GM12878 (cell line): ENCODE measurements at regions not wholly inside any gene's neighbourhood (a gene's known extent, or its start where the extent isn't known, plus 50 kb on each side); places are given as distances from the start of the nearest gene placed in this dataset.

Experiments
- ATF3 ChIP-seq: IDR thresholded peaks from 2 replicates; pipeline ENCODE4 v1.6.1; 2011; ENCODE audit warnings: low read depth, mild to moderate bottlenecking, low read length, moderate library complexity, borderline replicate concordance; ENCODE audit errors: extremely low read depth
- EP300 ChIP-seq, 2 experiments: fragments of 150-350 bp in 1 of 2; IDR thresholded peaks; 2 replicates each; pipeline ENCODE4 v1.6.1; 2011 to 2012; ENCODE audit warnings: low read depth in 2 of 2, low read length in 2 of 2, borderline replicate concordance in 1 of 2, improper control_type of control experiment in 1 of 2, inconsistent platforms in 1 of 2; ENCODE audit not compliant: control insufficient read depth in 1 of 2
- EZH2 ChIP-seq: IDR thresholded peaks from 2 replicates; pipeline ENCODE4 v1.6.1; 2012; ENCODE audit warnings: low read depth, mild to moderate bottlenecking, control low read depth, inconsistent platforms, low read length, borderline replicate concordance; ENCODE audit not compliant: control insufficient read depth
- NBN ChIP-seq: fragments of 450-650 bp; IDR thresholded peaks from 2 replicates; pipeline ENCODE4 v1.6.1; 2016
- NKRF ChIP-seq: fragments of 450-650 bp; conservative IDR thresholded peaks from 2 replicates; pipeline ENCODE4 v1.6.1; 2017; ENCODE audit warnings: mild to moderate bottlenecking, moderate library complexity
- SIN3A ChIP-seq: IDR thresholded peaks from 2 replicates; pipeline ENCODE4 v1.6.1; 2012; ENCODE audit warnings: low read depth, low read length, improper control_type of control experiment
- TAF1 ChIP-seq: IDR thresholded peaks from 2 replicates; pipeline ENCODE4 v1.6.1; 2011; ENCODE audit warnings: mild to moderate bottlenecking, low read depth, low read length, borderline replicate concordance
- WRNIP1 ChIP-seq: IDR thresholded peaks from 2 replicates; pipeline ENCODE4 v1.6.1; 2011; ENCODE audit warnings: low read depth, low read length, improper control_type of control experiment, borderline replicate concordance
- ZNF24 ChIP-seq: fragments of 450-650 bp; IDR thresholded peaks from 2 replicates; pipeline ENCODE4 v1.6.1; 2017; ENCODE audit warnings: antibody characterized with exemption, mild to moderate bottlenecking
- ZNF274 ChIP-seq: IDR thresholded peaks from one replicate; pipeline ENCODE4 v1.8.0; 2011; ENCODE audit not compliant: insufficient read length, insufficient read depth
- TF ChIP-seq, protein P1 (sequence below): IDR thresholded peaks from 2 replicates; pipeline ENCODE4 v1.6.1; 2012; ENCODE audit warnings: mild to moderate bottlenecking, low read depth, low read length
- TF ChIP-seq, protein P2 (sequence below), 3 experiments: IDR thresholded peaks in 2 of 3; conservative IDR thresholded peaks in 1 of 3; 2 replicates each; pipeline ENCODE4 v1.5.1; 2011; ENCODE audit warnings: low read depth in 3 of 3, low read length in 3 of 3, mild to moderate bottlenecking in 3 of 3, control low read depth in 2 of 3, moderate library complexity in 2 of 3, inconsistent platforms in 1 of 3, mixed read lengths in 1 of 3; ENCODE audit not compliant: control insufficient read depth in 2 of 3, insufficient read depth in 1 of 3; ENCODE audit errors: extremely low read depth in 1 of 3
- TF ChIP-seq, protein P3 (sequence below): IDR thresholded peaks from 2 replicates; pipeline ENCODE4 v1.6.1; 2012; ENCODE audit warnings: low read length, inconsistent platforms
- TF ChIP-seq, protein P4 (sequence below): IDR thresholded peaks from 2 replicates; pipeline ENCODE4 v1.6.1; 2012; ENCODE audit warnings: low read depth, low read length, improper control_type of control experiment

DNA sequence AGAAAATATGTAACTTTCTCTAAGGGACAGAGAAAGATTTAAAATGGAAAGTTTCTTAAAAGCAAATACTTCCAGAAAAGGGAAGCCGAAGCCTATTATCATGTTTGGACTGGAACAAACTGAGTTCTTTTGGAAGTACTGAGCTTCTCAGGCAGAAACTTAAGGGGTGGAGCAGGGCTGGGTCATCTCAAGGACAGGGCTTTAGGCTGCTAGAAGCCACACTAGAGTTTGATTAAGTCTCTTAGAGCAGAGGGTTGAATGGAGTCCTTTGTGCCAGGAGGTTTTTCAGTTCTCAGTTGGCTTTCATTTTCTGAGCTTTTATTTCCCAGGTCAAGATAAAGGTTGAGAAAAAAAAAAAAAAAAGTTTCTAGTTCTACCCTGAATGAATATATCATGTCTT is 432.7 kb downstream of the SLITRK5 start:
- TF ChIP-seq ZNF24: no peak
- no peak for TF ChIP-seq NBN
- TF ChIP-seq, protein P1, sequence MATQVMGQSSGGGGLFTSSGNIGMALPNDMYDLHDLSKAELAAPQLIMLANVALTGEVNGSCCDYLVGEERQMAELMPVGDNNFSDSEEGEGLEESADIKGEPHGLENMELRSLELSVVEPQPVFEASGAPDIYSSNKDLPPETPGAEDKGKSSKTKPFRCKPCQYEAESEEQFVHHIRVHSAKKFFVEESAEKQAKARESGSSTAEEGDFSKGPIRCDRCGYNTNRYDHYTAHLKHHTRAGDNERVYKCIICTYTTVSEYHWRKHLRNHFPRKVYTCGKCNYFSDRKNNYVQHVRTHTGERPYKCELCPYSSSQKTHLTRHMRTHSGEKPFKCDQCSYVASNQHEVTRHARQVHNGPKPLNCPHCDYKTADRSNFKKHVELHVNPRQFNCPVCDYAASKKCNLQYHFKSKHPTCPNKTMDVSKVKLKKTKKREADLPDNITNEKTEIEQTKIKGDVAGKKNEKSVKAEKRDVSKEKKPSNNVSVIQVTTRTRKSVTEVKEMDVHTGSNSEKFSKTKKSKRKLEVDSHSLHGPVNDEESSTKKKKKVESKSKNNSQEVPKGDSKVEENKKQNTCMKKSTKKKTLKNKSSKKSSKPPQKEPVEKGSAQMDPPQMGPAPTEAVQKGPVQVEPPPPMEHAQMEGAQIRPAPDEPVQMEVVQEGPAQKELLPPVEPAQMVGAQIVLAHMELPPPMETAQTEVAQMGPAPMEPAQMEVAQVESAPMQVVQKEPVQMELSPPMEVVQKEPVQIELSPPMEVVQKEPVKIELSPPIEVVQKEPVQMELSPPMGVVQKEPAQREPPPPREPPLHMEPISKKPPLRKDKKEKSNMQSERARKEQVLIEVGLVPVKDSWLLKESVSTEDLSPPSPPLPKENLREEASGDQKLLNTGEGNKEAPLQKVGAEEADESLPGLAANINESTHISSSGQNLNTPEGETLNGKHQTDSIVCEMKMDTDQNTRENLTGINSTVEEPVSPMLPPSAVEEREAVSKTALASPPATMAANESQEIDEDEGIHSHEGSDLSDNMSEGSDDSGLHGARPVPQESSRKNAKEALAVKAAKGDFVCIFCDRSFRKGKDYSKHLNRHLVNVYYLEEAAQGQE: no peak
- TF ChIP-seq, protein P2, sequence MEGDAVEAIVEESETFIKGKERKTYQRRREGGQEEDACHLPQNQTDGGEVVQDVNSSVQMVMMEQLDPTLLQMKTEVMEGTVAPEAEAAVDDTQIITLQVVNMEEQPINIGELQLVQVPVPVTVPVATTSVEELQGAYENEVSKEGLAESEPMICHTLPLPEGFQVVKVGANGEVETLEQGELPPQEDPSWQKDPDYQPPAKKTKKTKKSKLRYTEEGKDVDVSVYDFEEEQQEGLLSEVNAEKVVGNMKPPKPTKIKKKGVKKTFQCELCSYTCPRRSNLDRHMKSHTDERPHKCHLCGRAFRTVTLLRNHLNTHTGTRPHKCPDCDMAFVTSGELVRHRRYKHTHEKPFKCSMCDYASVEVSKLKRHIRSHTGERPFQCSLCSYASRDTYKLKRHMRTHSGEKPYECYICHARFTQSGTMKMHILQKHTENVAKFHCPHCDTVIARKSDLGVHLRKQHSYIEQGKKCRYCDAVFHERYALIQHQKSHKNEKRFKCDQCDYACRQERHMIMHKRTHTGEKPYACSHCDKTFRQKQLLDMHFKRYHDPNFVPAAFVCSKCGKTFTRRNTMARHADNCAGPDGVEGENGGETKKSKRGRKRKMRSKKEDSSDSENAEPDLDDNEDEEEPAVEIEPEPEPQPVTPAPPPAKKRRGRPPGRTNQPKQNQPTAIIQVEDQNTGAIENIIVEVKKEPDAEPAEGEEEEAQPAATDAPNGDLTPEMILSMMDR (IDR thresholded peaks at IDR 0.05 in 2 of 3, conservative IDR thresholded peaks at IDR 0.05 in 1 of 3; ENCODE audit: control insufficient read depth in 2 of 3, extremely low read depth in 1 of 3, insufficient read depth in 1 of 3, low read depth in 3 of 3, low read length in 3 of 3): no peak
- TF ChIP-seq, protein P3, sequence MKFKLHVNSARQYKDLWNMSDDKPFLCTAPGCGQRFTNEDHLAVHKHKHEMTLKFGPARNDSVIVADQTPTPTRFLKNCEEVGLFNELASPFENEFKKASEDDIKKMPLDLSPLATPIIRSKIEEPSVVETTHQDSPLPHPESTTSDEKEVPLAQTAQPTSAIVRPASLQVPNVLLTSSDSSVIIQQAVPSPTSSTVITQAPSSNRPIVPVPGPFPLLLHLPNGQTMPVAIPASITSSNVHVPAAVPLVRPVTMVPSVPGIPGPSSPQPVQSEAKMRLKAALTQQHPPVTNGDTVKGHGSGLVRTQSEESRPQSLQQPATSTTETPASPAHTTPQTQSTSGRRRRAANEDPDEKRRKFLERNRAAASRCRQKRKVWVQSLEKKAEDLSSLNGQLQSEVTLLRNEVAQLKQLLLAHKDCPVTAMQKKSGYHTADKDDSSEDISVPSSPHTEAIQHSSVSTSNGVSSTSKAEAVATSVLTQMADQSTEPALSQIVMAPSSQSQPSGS: no peak
- TF ChIP-seq WRNIP1: no peak
- no peak for TF ChIP-seq ATF3
- TF ChIP-seq EP300 (IDR thresholded peaks at IDR 0.05; ENCODE audit: borderline replicate concordance in 1 of 2, control insufficient read depth in 1 of 2, low read depth in 2 of 2, low read length in 2 of 2): no peak
- TF ChIP-seq ZNF274: no peak
- TF ChIP-seq EZH2: no peak
- no peak for TF ChIP-seq SIN3A
- no peak for TF ChIP-seq TAF1
- TF ChIP-seq NKRF: no peak
- TF ChIP-seq, protein P4, sequence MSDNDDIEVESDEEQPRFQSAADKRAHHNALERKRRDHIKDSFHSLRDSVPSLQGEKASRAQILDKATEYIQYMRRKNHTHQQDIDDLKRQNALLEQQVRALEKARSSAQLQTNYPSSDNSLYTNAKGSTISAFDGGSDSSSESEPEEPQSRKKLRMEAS: no peak
